Fibroblast of the conjunctiva (primary cell): ENCODE measurements at regions not wholly inside any gene's neighbourhood (a gene's known extent, or its start where the extent isn't known, plus 50 kb on each side); places are given as distances from the start of the nearest gene placed in this dataset.
"Not testable (repeated sequence)": the region's sequence is repeated elsewhere in the genome, so short reads cannot be mapped to it uniquely, and the experiment has no call there.

Experiments
- DNase-seq: peaks from one replicate; pipeline ENCODE4 v3.0.0-alpha.2; 2010; ENCODE audit warnings: low read depth

- no peak for DNase-seq
Measured at GRCh38 chr9:102728946-102729345, 266.2 kb upstream of the CYLC2 start.

GRCh38 chr9:102714184-102714583 lies 280.9 kb upstream of the CYLC2 start:
- no peak for DNase-seq

GRCh38 chr9:102712910-102713309 lies 282.2 kb upstream of the CYLC2 start:
- DNase-seq = not testable (repeated sequence)

GRCh38 chr9:102700936-102701335 lies 294.2 kb upstream of the CYLC2 start:
- DNase-seq = no peak

GRCh38 chr9:102669220-102669619 lies 325.9 kb upstream of the CYLC2 start:
- DNase-seq = no peak

- no peak for DNase-seq
Measured at GRCh38 chr9:102652471-102652870, 342.7 kb upstream of the CYLC2 start.

GRCh38 chr9:102650896-102651295 lies 344.2 kb upstream of the CYLC2 start:
- DNase-seq = no peak

GRCh38 chr9:102642651-102643050 lies 352.5 kb upstream of the CYLC2 start:
- DNase-seq = no peak

GRCh38 chr9:102631559-102631958 lies 363.6 kb upstream of the CYLC2 start:
- no peak for DNase-seq

GRCh38 chr9:102609461-102609860 lies 385.7 kb upstream of the CYLC2 start:
- DNase-seq = no peak

GRCh38 chr9:102603198-102604195 lies 391.6 kb upstream of the CYLC2 start:
- not testable (repeated sequence) for DNase-seq

- no peak for DNase-seq
Measured at GRCh38 chr9:102594241-102594640, 400.9 kb upstream of the CYLC2 start.

GRCh38 chr9:102587281-102587680 lies 407.9 kb upstream of the CYLC2 start:
- DNase-seq = no peak

GRCh38 chr9:102569436-102569835 lies 425.7 kb upstream of the CYLC2 start:
- no peak for DNase-seq

GRCh38 chr9:102551346-102551745 lies 443.8 kb upstream of the CYLC2 start:
- no peak for DNase-seq

- DNase-seq = no peak
Measured at GRCh38 chr9:102550886-102551285, 444.2 kb upstream of the CYLC2 start.

GRCh38 chr9:102550266-102550665 lies 444.9 kb upstream of the CYLC2 start:
- DNase-seq = no peak

- no peak for DNase-seq
Measured at GRCh38 chr9:102534031-102534430, 461.1 kb upstream of the CYLC2 start.

GRCh38 chr9:102521097-102521755 lies 473.9 kb upstream of the CYLC2 start:
- DNase-seq = peak; percentile 1

- DNase-seq = no peak
Measured at GRCh38 chr9:102519423-102519822, 475.7 kb upstream of the CYLC2 start.

GRCh38 chr9:102518324-102518723 lies 476.8 kb upstream of the CYLC2 start:
- DNase-seq = no peak

- no peak for DNase-seq
Measured at GRCh38 chr9:102514541-102514940, 480.6 kb upstream of the CYLC2 start.

GRCh38 chr9:102507044-102507687 lies 488.0 kb upstream of the CYLC2 start:
- DNase-seq = no peak
